ENCODE measurements at regions not wholly inside any gene's neighbourhood (a gene's known extent, or its start where the extent isn't known, plus 50 kb on each side); places are given as distances from the start of the nearest gene placed in this dataset.

GRCh38 chr3:162370141-162370540 is 873.5 kb downstream of the OTOL1 start:
- no peak for TF ChIP-seq POLR2A (IDR thresholded peaks at IDR 0.05)
- TF ChIP-seq CTCF (IDR thresholded peaks at IDR 0.05) = no peak
- Histone ChIP-seq H3K27me3 (no peaks in the 10 kb centered on the region), H3K36me3 (no peaks in the 10 kb centered on the region), H3K4me1 (no peaks in the 10 kb centered on the region), H3K27ac (no peak overlapping the region), H3K9me3 (no peaks in the 10 kb centered on the region), H3K4me3 (no peak overlapping the region)
- no peak for ATAC-seq
- intact Hi-C loops (cut with DNase I) = no loop called here
- DNase-seq = no peak
- WGBS (ENCODE audit: insufficient coverage, low coverage, low lambda C conversion rate, missing lambda C conversion rate) = 86% methylated on average over 1 of the region's 1 CpG

GRCh38 chr3:162376761-162377160 is 880.2 kb downstream of the OTOL1 start:
- ATAC-seq (no peak), DNase-seq (no peak)
- no peaks in the 10 kb centered on the region for H3K4me1 ChIP-seq
- H3K27ac ChIP-seq = no peak overlapping the region
- no peaks in the 10 kb centered on the region for H3K27me3 ChIP-seq
- no peak overlapping the region for H3K4me3 ChIP-seq
- H3K9me3 ChIP-seq = no peaks in the 10 kb centered on the region
- intact Hi-C loops (cut with DNase I) = no loop called here
- TF ChIP-seq POLR2A (IDR thresholded peaks at IDR 0.05) = no peak
- no peak for TF ChIP-seq CTCF (IDR thresholded peaks at IDR 0.05)
- H3K36me3 ChIP-seq = no peaks in the 10 kb centered on the region
- 44% methylated on average over 1 of the region's 1 CpG for WGBS (ENCODE audit: insufficient coverage, low coverage, low lambda C conversion rate, missing lambda C conversion rate)

- no peaks in the 10 kb centered on the region for H3K4me1 ChIP-seq
- TF ChIP-seq CTCF (IDR thresholded peaks at IDR 0.05) = no peak
- no peak for TF ChIP-seq POLR2A (IDR thresholded peaks at IDR 0.05)
- no peak for ATAC-seq
- DNase-seq = no peak
- 55% methylated on average over 4 of the region's 5 CpGs for WGBS (ENCODE audit: insufficient coverage, low coverage, low lambda C conversion rate, missing lambda C conversion rate)
- H3K27me3 ChIP-seq = no peaks in the 10 kb centered on the region
- no peak overlapping the region for H3K27ac ChIP-seq
- intact Hi-C loops (cut with DNase I) = no loop called here
- no peaks in the 10 kb centered on the region for H3K36me3 ChIP-seq
- H3K4me3 ChIP-seq = no peak overlapping the region
- H3K9me3 ChIP-seq = no peaks in the 10 kb centered on the region
Measured at GRCh38 chr3:162377608-162378007, 881.0 kb downstream of the OTOL1 start.

GRCh38 chr3:162385387-162385786 is 888.8 kb downstream of the OTOL1 start:
- Histone ChIP-seq H3K4me1 (no peaks in the 10 kb centered on the region), H3K9me3 (no peaks in the 10 kb centered on the region), H3K27ac (no peak overlapping the region), H3K36me3 (no peaks in the 10 kb centered on the region), H3K27me3 (no peaks in the 10 kb centered on the region), H3K4me3 (no peak overlapping the region)
- intact Hi-C loops (cut with DNase I) = no loop called here
- no peak for DNase-seq
- TF ChIP-seq CTCF (IDR thresholded peaks at IDR 0.05) = no peak
- TF ChIP-seq POLR2A (IDR thresholded peaks at IDR 0.05) = no peak
- ATAC-seq = no peak
- WGBS (ENCODE audit: insufficient coverage, low coverage, low lambda C conversion rate, missing lambda C conversion rate) = 25% methylated on average over 1 of the region's 1 CpG

- ATAC-seq (no peak), DNase-seq (no peak)
- 37% methylated on average over 3 of the region's 3 CpGs for WGBS (ENCODE audit: insufficient coverage, low coverage, low lambda C conversion rate, missing lambda C conversion rate)
- TF ChIP-seq POLR2A (IDR thresholded peaks at IDR 0.05) (no peak), CTCF (IDR thresholded peaks at IDR 0.05) (no peak)
- Histone ChIP-seq H3K36me3 (no peaks in the 10 kb centered on the region), H3K4me1 (no peaks in the 10 kb centered on the region), H3K27me3 (no peaks in the 10 kb centered on the region), H3K9me3 (no peaks in the 10 kb centered on the region), H3K27ac (no peak overlapping the region), H3K4me3 (no peak overlapping the region)
- intact Hi-C loops (cut with DNase I) = no loop called here
Measured at GRCh38 chr3:162390891-162391290, 894.3 kb downstream of the OTOL1 start.
